Activated CD4-positive, alpha-beta memory T cell treated with anti-CD3 and anti-CD28 coated beads for 36 hours (primary cell): ENCODE measurements at regions not wholly inside any gene's neighbourhood (a gene's known extent, or its start where the extent isn't known, plus 50 kb on each side); places are given as distances from the start of the nearest gene placed in this dataset.

Source experiments
- CTCF ChIA-PET: fragments of 350-600 bp; sonication (Branson Sonifier 250); formaldehyde crosslinking; loops from one replicate; lab custom pipeline; 2021; ENCODE audit warnings: antibody characterized with exemption, inconsistent platforms; lab: Charles Lee
- POLR2A ChIA-PET: fragments of 350-600 bp; sonication (Branson Sonifier 250); formaldehyde crosslinking; loops from one replicate; lab custom pipeline; 2021; ENCODE audit warnings: antibody characterized with exemption; lab: Charles Lee
- DNase-seq: peaks from one replicate; pipeline ENCODE4 v3.0.0-alpha.2; 2020
- H3K27ac Mint-ChIP-seq: one replicate; pipeline ENCODE4 v1.8.0; 2021; ENCODE audit warnings: mixed read lengths
- H3K27me3 Mint-ChIP-seq: one replicate; pipeline ENCODE4 v1.8.0; 2021; ENCODE audit warnings: mixed read lengths
- H3K36me3 Mint-ChIP-seq: one replicate; pipeline ENCODE4 v1.8.0; 2021; ENCODE audit warnings: mixed read lengths
- H3K4me1 Mint-ChIP-seq: one replicate; pipeline ENCODE4 v1.8.0; 2021; ENCODE audit warnings: low read depth, mixed read lengths
- H3K4me3 Mint-ChIP-seq: one replicate; pipeline ENCODE4 v1.8.0; 2021; ENCODE audit warnings: mild to moderate bottlenecking, mixed read lengths
- H3K9me3 Mint-ChIP-seq: one replicate; pipeline ENCODE4 v1.8.0; 2021; ENCODE audit warnings: mixed read lengths
- intact Hi-C: fragments of 100-400 bp; cut with micrococcal nuclease; formaldehyde crosslinking; loops from one replicate; pipeline ENCODE4 v1.15.1; 2023

DNA sequence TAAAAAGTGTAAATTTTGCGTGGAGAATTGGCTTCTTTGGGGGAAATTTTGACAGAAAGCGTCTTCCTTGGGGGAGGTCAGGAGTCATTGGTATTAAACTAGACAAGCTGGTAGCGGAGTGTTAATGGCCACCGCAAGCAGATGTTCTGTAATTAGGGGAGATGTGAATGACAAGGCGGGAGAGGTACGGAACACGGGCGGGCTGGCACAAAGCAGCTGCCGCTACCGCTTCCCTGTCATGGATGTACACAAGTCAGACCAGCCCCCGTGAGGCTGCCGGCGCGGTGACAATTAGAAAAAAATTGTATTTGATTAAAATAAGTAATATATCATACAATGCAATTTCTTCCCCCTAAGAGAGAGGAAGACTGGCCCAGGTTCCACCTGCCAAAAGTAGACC, 501.6 kb downstream of the VRK1 start:
- intact Hi-C loops = loop anchor here (10.0 kb wide), 1 partner anchor 124 kb away; no protein-coding TSS in a partner anchor
- H3K36me3 Mint-ChIP-seq = no peaks in the 10 kb centered on the region
- peaks cover 6% of the 10 kb centered on the region for H3K4me1 Mint-ChIP-seq
- H3K27ac Mint-ChIP-seq = no peak overlapping the region
- DNase-seq = no peak
- ChIA-PET POLR2A (no interaction called here), CTCF (interaction anchor here (0.9 to 1.1 kb wide), 2 partner anchors 9 to 245 kb away, joined by 3 to 4 read pairs; no protein-coding TSS in a partner anchor)
- H3K27me3 Mint-ChIP-seq = peaks cover 4% of the 10 kb centered on the region
- H3K4me3 Mint-ChIP-seq = no peak overlapping the region
- H3K9me3 Mint-ChIP-seq = no peaks in the 10 kb centered on the region

DNA sequence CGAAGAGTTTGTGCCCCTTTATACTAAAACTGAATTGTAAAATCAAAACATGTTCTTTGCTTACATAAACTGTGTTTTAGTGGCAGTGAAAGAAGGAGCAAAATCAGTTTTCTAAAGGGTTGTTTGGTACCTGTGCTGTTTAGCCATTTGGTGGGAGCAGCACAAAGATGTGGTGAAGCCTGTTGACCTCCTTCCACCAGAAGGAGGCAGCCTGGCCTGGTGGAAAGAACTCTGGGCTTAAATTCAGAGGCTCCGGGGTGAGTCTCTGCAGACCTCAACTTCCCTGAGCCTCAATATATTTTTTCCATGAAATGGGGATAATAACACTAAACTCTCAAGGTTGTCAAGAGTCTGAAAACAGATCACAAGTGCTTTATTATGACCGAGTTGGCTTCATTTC, 502.5 kb downstream of the VRK1 start:
- Mint-ChIP-seq H3K36me3 (no peaks in the 10 kb centered on the region), H3K9me3 (no peaks in the 10 kb centered on the region), H3K27me3 (peaks cover 4% of the 10 kb centered on the region), H3K4me3 (no peak overlapping the region), H3K27ac (no peak overlapping the region), H3K4me1 (peaks cover 6% of the 10 kb centered on the region)
- ChIA-PET POLR2A (no interaction called here), CTCF (interaction anchor here (0.6 to 1.5 kb wide), 7 partner anchors 13 to 1973 kb away, joined by 3 to 6 read pairs (median 4); no protein-coding TSS in a partner anchor)
- intact Hi-C loops = loop anchor here (10.0 kb wide), 1 partner anchor 125 kb away; no protein-coding TSS in a partner anchor
- DNase-seq = peak; percentile 50

DNA sequence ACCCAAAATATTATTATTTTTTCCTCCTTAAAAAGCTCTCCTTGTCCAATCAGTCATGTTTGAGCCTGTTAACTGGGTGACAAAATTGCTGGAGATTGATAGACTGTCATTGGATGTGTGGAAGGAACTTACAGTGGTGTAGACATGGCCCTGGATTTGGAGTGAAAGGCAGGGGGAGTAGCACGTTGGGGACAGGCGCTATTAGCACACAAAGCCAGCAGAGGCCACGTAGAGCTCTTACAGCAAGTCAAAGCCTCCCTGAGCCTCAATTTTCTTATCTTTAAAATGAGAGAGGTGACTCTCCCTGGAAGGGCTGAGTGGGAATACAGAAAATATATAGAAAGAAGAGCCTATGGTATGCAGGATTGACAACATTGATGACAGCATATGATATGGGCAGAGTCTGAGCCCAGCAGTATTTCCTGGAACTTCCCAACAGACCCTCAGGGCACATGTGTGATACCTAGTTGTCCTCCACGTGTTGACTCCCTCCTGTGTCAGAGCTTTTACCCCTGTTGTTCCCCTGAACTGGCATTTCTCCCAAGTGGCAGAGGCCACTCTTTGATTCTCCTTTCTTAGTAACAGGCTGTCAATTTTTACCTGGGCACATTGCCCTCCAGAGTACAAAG, 504.9 kb downstream of the VRK1 start:
- no peaks in the 10 kb centered on the region for H3K36me3 Mint-ChIP-seq
- no peaks in the 10 kb centered on the region for H3K9me3 Mint-ChIP-seq
- CTCF ChIA-PET = no interaction called here
- POLR2A ChIA-PET = no interaction called here
- H3K4me3 Mint-ChIP-seq = no peak overlapping the region
- peaks cover 4% of the 10 kb centered on the region for H3K27me3 Mint-ChIP-seq
- no peak for DNase-seq
- peaks cover 21% of the 10 kb centered on the region for H3K4me1 Mint-ChIP-seq
- H3K27ac Mint-ChIP-seq = no peak overlapping the region
- intact Hi-C loops = loop anchor here (1.0 kb wide), 1 partner anchor 76 kb away; no protein-coding TSS in a partner anchor

DNA sequence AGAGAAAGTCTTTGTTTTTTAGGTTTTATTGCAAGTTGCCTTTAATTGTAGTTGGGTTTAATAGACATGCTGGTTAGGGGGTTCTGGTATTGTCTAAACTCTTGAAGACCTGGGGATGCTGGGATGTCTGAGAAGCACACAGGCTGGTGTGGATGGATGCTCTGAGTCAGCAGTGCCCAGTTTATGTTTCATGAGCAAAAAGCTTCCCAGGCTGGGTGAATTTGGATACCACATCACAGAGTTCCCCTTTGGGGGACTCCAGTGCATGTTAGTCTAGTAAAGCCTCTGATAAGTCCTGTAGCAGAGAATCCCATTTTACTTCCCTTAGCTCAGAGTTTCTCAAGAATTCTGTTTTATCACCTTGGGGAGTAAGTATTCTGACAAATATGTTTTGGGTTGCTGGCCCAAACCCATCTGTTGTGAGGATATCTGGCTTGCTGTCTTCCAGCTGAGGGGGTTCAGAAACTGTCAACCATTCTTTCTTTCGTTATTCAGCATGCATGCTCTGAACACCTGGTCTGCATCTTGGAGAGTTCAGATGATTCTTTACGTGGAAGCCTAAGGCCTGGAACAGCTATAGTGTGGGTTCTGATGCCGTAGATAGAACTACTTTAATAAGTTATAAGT, 509.1 kb downstream of the VRK1 start:
- Mint-ChIP-seq H3K36me3 (no peaks in the 10 kb centered on the region), H3K9me3 (no peaks in the 10 kb centered on the region), H3K4me3 (no peak overlapping the region), H3K27me3 (no peaks in the 10 kb centered on the region), H3K27ac (peak overlapping the region; percentile 92), H3K4me1 (peaks cover 25% of the 10 kb centered on the region)
- DNase-seq = peak; percentile 49
- POLR2A ChIA-PET = interaction anchor here (0.9 to 1.6 kb wide), 6 partner anchors 73 to 862 kb away, joined by 3 to 9 read pairs (median 4); no protein-coding TSS in a partner anchor
- intact Hi-C loops = loop anchor here (1.0 to 5.0 kb wide), 6 partner anchors 74 to 1967 kb away; partner anchors contain the start of gene BCL11B
- CTCF ChIA-PET = interaction anchor here (0.7 to 1.5 kb wide), 8 partner anchors 16 to 1960 kb away, joined by 3 to 7 read pairs (median 4); no protein-coding TSS in a partner anchor

DNA sequence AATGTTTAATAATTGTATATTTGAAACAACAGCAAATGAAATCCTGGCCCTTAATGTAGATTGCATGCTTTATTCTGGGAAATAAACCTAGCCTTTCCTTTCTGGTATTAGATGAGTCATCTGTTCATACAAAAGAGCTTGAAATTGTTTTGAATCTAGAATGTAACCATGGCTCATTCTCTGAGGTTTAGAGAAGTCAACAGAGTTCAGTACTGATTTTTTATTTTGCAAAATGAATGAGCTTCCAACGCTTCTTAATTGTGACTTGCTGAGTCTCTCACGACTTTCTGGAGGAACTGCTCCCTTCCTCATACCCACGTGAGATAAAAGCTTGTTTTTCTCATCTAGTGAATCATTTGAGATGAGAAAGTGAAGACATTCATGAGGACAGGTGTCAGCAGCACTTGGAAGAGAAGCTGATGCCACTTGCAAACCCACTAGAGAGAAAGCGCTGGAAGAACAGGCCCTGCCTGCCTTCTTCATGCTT, 509.6 kb downstream of the VRK1 start:
- peak; percentile 39 for DNase-seq
- intact Hi-C loops = loop anchor here (1.0 to 5.0 kb wide), 7 partner anchors 73 to 1966 kb away; partner anchors contain the start of gene BCL11B
- no peaks in the 10 kb centered on the region for H3K27me3 Mint-ChIP-seq
- H3K27ac Mint-ChIP-seq = peak overlapping the region; percentile 92
- H3K4me3 Mint-ChIP-seq = no peak overlapping the region
- no peaks in the 10 kb centered on the region for H3K36me3 Mint-ChIP-seq
- POLR2A ChIA-PET = interaction anchor here (0.8 to 1.6 kb wide), 7 partner anchors 72 to 862 kb away, joined by 3 to 9 read pairs (median 4); no protein-coding TSS in a partner anchor
- peaks cover 29% of the 10 kb centered on the region for H3K4me1 Mint-ChIP-seq
- CTCF ChIA-PET = interaction anchor here (0.7 to 1.5 kb wide), 9 partner anchors 17 to 1959 kb away, joined by 3 to 7 read pairs (median 3); no protein-coding TSS in a partner anchor
- H3K9me3 Mint-ChIP-seq = no peaks in the 10 kb centered on the region

DNA sequence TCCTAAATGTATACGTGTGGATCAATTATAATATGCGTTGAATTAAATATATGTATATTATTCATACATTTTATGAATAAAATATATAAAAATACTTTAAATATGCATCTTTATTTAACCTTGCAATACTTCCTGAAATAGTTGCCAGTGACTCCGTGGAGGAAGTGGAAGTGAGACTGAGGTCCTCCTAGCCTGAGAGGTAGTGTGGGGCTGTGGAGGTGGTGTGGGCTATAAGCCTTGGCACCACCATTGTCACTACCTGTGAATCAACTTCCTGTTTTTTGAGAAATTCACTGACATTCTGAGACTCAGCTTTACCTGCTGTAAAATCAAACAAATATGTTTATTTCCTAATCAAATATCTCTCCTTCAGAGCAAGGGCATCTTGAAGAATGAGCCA, 514.2 kb downstream of the VRK1 start:
- Mint-ChIP-seq H3K4me3 (no peak overlapping the region), H3K4me1 (peaks cover 22% of the 10 kb centered on the region), H3K9me3 (peaks cover 6% of the 10 kb centered on the region), H3K36me3 (no peaks in the 10 kb centered on the region), H3K27ac (peak overlapping the region; percentile 15), H3K27me3 (no peaks in the 10 kb centered on the region)
- no peak for DNase-seq
- ChIA-PET CTCF (no interaction called here), POLR2A (no interaction called here)
- intact Hi-C loops = no loop called here

DNA sequence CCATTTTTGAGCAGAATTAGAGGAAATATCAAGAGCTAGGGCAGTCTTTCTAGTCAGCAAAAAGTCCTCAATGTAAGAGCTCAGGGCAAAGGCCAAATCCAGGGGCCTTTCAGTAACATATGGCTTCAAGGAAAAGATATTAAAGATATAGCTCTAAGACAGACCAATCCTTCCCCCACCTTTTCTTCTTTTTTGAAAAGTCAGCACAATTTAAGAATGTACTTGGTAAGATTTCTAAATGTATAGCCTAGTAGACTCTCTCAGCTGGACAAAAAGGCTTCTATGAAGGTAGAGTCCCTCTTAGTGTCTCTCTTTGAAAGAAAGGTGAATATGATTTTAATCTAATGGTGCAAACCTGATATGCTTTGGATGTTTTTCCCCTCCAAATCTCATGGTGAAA, 515.7 kb downstream of the VRK1 start:
- Mint-ChIP-seq H3K4me1 (peaks cover 9% of the 10 kb centered on the region), H3K9me3 (peaks cover 6% of the 10 kb centered on the region), H3K27ac (no peak overlapping the region), H3K36me3 (no peaks in the 10 kb centered on the region), H3K27me3 (no peaks in the 10 kb centered on the region), H3K4me3 (no peak overlapping the region)
- intact Hi-C loops = no loop called here
- ChIA-PET CTCF (interaction anchor here (1.6 kb wide), 1 partner anchor 13 kb away, joined by 4 read pairs; no protein-coding TSS in a partner anchor), POLR2A (no interaction called here)
- DNase-seq = no peak

DNA sequence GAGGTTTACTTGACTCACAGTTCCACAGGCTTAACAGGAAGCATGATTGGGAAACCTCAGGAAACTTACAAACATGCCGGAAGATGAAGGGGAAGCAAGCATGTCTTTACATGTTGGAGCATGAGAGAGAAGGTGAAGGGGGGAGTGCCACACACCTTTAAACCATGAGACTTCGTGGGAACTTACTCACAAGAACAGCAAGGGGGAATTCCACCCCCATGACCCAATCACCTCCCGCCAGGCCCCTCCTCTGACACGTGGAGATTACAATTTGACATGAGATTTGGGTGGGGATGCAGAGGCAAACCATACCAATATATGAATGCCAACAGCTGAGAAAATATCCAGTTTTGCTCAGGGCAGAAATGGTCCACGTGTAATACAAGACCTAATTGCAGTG, 518.6 kb downstream of the VRK1 start:
- H3K4me3 Mint-ChIP-seq = no peak overlapping the region
- H3K27ac Mint-ChIP-seq = no peak overlapping the region
- DNase-seq = no peak
- CTCF ChIA-PET = no interaction called here
- H3K36me3 Mint-ChIP-seq = no peaks in the 10 kb centered on the region
- intact Hi-C loops = no loop called here
- H3K4me1 Mint-ChIP-seq = peaks cover 5% of the 10 kb centered on the region
- peaks cover 6% of the 10 kb centered on the region for H3K9me3 Mint-ChIP-seq
- no peaks in the 10 kb centered on the region for H3K27me3 Mint-ChIP-seq
- POLR2A ChIA-PET = no interaction called here

DNA sequence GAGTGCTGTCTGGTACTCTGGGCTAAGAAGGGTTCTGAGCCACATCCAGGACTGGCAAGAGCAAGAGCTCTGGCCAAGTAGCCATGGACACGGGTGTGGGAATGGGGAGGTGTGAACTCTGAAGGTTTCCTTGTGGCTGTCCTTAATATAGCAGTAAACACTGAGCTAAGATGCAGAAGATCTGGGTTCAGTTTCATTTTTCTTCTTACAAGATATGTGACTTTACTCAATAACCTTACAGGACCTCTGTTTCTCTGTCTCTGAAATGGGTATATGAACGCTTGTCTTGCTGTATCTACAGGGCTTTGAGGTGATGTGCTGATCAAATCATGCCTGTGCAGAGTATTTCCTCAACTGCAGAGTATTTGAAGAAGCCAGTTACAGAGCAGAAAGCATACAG, 521.2 kb downstream of the VRK1 start:
- Mint-ChIP-seq H3K27ac (no peak overlapping the region), H3K9me3 (peaks cover 6% of the 10 kb centered on the region), H3K4me3 (no peak overlapping the region), H3K27me3 (no peaks in the 10 kb centered on the region), H3K36me3 (no peaks in the 10 kb centered on the region), H3K4me1 (no peaks in the 10 kb centered on the region)
- ChIA-PET POLR2A (no interaction called here), CTCF (no interaction called here)
- intact Hi-C loops = no loop called here
- DNase-seq = no peak

DNA sequence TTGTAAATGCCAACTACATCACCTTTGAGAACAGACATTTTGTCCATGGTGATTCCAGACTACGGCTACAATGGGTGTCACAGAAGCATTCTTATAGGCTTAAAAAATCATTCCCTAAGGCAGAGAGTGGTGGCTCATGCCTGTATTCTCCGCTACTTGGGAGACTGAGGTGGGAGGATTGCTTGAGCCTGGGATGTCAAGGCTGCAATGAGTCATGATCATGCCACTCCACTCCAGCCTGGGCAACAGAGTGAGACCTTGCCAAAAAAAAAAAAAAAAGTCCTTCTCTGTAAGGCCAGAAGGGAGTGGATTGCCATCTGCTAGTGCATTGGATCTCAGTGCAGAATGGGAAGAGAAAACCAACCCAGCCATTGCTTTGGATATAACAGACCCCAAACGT, 522.5 kb downstream of the VRK1 start:
- Mint-ChIP-seq H3K27ac (no peak overlapping the region), H3K9me3 (no peaks in the 10 kb centered on the region), H3K36me3 (no peaks in the 10 kb centered on the region), H3K4me1 (no peaks in the 10 kb centered on the region), H3K4me3 (no peak overlapping the region), H3K27me3 (no peaks in the 10 kb centered on the region)
- CTCF ChIA-PET = interaction anchor here (1.4 kb wide), 1 partner anchor 12 kb away, joined by 3 read pairs; no protein-coding TSS in a partner anchor
- DNase-seq = no peak
- intact Hi-C loops = no loop called here
- POLR2A ChIA-PET = no interaction called here

DNA sequence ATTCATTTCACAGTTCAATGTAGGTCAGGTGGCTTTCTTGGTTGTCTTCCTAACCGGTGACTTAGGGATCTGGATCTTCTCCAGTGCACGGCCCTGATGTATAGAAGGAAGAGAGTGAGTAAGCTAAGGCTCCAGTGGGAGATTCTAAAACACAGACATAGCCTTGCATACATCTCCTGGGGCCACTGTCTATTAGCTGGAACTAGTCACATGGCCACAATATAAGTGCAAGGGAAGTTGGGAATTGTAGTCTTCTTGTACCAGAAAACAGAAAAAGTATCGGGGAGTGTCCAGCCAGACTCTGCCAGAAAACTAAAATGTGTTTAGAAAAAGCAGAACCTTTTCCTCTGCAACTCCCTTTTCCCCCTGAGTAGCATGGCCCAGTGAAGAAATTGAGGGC, 531.6 kb downstream of the VRK1 start:
- Mint-ChIP-seq H3K27me3 (no peaks in the 10 kb centered on the region), H3K9me3 (no peaks in the 10 kb centered on the region), H3K27ac (no peak overlapping the region), H3K4me1 (peaks cover 20% of the 10 kb centered on the region), H3K4me3 (no peak overlapping the region), H3K36me3 (no peaks in the 10 kb centered on the region)
- POLR2A ChIA-PET = no interaction called here
- intact Hi-C loops = no loop called here
- CTCF ChIA-PET = no interaction called here
- no peak for DNase-seq

DNA sequence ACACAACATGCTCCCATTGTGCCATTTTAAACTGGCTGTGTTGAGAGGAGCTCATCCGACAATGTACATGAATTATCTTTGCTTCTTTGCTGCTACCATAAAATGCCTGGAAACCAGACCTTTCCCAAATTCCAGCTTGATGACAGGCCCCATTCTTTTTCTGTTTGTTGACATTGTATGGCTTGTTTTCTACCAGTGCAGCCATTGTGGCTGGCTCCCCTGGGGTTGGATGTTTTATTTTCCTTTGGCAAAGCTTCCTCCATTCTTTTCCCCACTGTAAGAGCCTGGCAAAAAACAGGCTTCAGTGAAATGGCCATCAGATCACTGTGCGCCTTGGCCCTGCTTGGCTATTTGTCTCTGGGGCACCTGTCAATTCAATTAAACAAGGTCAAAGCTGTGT, 532.5 kb downstream of the VRK1 start:
- H3K4me1 Mint-ChIP-seq = peaks cover 20% of the 10 kb centered on the region
- POLR2A ChIA-PET = no interaction called here
- no peaks in the 10 kb centered on the region for H3K36me3 Mint-ChIP-seq
- H3K27me3 Mint-ChIP-seq = no peaks in the 10 kb centered on the region
- no peak overlapping the region for H3K4me3 Mint-ChIP-seq
- CTCF ChIA-PET = interaction anchor here (0.6 kb wide), 1 partner anchor 316 kb away, joined by 3 read pairs; no protein-coding TSS in a partner anchor
- H3K27ac Mint-ChIP-seq = no peak overlapping the region
- no peaks in the 10 kb centered on the region for H3K9me3 Mint-ChIP-seq
- intact Hi-C loops = no loop called here
- DNase-seq = no peak
